Kidney capillary endothelial cell (primary cell): ENCODE measurements at regions not wholly inside any gene's neighbourhood (a gene's known extent, or its start where the extent isn't known, plus 50 kb on each side); places are given as distances from the start of the nearest gene placed in this dataset.
A peak's percentile ranks its signal among the peaks of the same experiment; 100 is the strongest.
"Not testable (repeated sequence)": the region's sequence is repeated elsewhere in the genome, so short reads cannot be mapped to it uniquely, and the experiment has no call there.

ENCODE experiments used
- DNase-seq: peaks from one replicate; pipeline ENCODE4 v3.0.0-alpha.2; 2018; ENCODE audit warnings: low spot score

DNA sequence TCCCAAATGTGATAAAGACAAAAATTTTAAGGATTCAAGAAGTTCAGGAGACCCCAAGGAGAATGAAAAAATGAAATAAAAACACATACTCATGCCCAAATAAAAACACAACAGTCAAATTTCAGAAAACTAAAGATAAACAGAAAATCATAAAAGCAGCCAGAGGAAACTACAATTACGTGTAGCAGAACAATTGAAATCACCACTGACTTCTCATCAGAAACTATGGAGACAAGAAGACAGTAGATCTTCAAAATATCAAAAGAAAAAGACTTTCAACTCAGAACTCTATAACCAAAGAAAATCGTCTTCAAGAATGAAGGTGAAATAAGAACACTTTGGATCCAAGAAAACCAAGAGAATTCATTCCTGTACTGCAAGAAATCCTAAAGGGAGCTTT is 54.9 kb downstream of the DIO3 start:
- DNase-seq: no peak

DNA sequence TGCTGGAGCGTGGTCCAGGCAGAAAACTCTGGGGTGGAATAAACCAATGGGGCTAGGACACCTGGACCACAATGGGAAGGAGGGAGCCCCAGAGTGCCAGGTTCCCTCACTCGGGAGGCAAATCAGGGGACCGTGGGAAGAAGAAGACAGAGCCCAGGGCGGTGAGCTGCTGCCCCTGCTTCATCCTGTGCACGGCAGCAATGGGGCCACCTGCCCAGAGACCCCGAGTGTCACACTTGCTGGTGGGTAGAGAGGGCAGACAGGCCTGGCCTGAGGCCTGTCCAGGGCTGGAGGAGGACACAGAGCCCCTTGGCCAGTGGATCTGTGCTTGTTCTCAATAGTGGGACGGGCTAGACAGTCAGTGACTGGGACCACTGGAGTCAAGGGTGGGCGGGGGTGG is 58.2 kb downstream of the DIO3 start:
- DNase-seq: no peak

DNA sequence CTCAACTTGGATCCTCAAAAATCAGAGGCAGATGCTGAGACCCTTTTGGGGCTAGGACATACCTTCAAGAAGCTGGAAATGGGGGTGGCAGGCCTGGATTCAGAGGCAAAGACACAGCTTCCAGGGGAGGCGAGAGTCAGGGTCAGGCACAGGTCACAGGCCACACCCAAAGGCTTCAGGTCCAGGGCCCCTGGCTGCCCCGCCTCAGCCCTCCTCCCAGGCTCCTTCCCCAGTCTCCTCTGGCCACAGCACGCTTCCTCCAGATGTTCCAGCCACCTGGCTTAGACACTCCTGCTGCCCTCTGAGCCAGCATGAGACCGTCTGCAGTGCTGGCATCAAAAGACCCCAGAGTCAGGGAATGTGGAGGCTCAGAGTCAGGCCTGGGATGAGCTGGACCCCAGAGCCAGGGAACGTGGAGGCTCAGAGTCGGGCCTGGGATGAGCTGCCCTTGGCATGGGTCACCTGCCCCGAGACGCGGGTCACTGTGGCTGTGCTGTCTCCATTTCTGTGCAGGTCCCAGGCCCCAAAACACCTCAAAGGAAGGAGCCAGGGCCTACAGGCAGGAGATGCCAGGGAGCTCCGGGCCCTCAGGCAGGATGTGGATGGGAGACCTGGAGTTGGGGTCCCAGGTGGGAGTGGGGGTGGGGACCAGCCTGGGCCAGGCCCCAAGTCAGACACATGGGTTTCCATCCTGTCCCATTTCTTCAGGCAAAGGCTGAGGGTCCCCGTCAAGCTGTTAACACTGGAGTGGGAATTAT is 58.9 kb downstream of the DIO3 start:
- no peak for DNase-seq

DNA sequence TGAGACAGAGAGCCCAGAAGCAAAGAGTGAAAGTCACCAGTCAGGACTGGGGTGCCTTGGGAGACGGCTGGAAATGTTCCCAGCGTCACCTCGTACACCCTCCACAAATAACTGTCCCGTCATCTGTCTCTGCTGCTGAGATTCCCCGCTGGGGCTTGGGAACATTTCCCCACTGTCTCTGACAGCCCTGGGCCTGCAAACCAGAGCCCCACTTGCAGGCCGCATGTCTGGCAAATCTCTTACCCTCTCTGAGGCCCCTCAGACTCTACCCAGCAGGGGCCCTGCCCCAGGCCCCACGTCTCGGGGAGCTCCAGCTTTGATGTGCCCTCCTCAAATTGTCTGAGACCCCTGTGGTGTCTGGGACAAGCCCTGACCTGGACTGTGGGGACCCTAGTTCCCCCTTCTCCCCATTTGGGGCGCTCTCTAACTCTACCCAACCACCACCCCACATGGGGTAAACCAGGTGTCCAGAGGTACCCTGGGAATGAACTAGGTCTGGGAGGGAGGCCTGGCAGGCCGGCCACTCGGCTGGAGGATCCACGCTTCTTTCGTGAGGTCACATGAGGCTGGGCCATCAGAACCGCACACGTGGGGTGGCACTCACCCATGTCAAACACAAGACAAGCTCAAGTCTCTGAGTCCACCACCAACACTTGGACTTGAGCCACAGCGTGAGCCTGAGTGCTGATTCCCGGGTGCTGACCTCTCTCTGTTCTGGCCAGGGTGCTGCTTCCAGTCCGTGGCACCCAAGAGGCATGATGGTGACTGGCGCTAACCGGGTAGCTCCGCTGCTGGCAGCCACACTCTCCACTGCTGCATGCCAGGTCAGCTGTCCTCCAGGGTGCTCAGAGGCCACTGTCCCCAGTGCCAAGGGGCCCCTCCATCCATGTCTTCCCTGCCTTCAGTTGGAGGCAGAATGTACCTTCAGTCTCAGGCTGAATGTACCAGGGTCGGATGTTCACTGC is 59.8 kb downstream of the DIO3 start:
- DNase-seq: no peak

DNA sequence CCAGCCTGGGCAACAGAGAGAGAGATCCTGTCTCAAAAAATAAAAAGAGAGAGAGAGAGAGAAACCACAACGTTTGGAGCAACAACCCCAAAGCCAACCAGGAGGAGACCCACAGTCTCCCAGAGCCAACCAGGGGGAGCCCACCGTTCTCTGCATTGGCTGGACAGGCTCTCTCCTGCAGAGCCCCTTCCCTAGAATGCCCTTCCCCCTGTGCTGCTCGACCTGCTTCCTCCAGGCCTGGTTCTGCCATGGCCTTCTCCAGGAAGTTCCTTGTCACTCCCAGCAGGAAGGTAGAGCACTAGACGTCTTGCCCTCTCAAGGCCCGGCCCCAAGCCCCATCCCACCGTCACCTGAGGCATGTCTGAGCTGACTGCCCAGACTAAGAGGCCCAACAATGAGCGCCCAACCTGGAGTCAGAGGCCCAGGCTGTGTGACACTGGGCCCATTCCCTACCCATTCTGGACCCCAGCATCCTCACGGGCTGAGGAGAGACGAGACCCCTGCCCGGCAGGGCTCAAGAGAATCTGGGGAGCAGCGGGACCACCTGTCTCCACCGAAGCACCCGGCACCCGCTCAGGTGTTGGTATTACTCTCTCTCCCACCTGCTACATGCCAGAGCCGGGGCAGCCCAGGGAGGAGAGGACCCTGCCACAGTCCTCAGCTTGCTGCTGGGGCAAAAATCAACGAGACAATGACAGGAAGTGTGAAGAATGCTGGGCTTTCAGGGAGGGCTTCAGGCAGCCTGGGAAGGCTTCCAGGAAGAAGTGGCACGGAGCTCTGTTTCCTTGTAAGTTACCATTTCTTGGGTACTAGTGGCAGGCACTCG is 61.2 kb downstream of the DIO3 start:
- no peak for DNase-seq

DNA sequence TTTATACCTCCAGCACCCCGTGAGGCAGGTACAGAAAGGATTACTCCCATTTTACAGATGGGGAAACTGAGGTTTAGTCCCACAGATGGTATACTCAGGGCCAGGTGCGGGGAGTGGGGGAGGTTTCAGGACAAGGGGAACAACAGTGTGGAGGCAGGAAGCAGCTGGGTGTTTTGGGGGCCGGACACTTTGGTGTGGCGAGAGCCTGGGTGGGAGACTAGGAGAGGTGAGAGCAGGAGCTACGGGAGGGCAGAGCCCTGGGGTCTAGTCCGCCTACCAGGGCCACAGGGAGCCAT is 61.7 kb downstream of the DIO3 start:
- no peak for DNase-seq

DNA sequence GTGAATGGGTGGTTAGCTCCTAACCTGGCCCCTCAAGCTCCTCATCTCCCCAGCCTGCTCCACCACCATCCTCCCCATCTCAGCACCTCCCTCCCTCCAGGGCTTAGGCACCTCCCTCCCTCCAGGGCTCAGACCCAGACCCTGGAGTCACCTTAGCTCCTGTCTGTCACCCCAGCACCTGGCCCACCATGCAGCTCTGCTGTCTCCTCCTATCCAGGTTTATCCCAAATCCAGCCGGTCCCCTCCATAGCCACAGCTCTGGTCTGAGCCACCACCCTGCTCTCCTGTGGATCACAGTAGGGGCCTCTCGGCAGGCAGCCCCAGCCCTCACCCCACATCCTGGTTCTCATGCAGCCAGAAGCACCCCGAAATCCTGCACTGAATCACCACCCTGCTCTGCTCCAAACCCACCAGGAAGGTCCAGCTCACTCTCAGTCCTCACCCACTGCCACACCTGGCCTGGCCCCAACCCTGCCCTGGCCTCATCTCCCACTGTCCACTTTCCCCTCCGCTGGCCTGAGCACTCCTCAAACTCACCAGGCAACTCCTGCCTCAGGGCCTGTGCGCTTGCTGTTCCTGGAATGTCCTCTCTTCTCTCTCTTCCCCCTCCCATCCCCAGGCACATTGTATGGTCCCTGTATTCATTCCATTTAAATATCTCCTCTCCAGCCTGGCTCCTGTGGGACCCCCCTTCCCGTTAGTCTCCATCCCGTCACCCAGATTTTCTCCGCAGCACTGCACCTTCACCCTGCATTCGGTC is 62.6 kb downstream of the DIO3 start:
- DNase-seq: no peak

DNA sequence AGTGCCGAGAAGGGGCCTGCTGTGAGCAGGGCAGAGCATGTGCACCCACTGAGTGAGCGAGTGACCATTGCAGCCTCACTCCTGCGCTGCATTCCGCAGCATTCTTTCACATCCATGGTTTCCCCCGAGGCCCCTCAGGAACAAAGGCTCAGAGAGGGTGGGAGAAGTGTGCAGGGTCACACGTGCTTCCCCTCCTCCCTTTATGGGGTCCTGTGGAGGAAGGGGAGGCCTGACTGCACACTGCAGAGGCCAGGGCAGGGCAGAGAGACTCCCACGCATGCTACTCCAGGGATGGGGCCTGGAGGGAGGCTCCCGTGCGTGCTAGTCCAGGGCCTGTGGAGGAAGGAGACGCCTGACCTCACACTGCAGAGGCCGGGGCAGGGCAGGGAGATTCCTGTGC is 63.2 kb downstream of the DIO3 start:
- no peak for DNase-seq

DNA sequence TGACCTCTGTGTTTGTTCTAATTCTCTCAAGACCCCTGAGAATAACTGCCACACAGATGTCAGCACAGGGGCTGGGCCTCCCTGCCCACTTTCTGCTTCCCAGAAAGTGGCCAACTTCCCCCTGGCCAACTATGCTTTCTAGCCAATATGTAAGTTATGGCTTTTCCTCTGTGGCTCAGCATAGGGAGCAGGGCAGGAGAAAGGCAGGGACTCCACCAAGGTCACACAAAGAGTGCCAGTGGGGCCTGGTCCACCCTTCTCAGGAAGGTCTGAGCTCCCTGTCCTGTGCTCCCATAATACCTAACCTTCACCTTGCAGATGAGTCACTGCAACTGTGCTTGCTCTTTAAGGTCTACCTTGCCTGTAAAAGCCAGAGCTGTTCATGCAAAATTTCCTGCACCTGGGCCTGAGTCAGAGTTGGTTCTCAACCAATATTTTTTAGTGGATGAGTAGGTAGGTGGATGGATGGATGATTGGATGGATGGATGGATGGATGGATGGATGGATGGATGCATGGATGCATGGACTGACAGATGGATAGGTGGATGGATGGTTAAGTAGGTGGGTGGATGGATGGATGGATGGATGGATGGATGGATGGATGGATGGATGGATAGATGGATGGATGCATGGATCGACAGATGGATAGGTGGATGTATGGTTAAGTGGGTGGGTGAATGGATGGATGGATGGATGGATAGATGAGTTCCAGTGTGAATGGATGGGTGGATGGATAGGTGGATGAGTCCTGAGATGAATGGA is 64.2 kb downstream of the DIO3 start:
- no peak for DNase-seq

DNA sequence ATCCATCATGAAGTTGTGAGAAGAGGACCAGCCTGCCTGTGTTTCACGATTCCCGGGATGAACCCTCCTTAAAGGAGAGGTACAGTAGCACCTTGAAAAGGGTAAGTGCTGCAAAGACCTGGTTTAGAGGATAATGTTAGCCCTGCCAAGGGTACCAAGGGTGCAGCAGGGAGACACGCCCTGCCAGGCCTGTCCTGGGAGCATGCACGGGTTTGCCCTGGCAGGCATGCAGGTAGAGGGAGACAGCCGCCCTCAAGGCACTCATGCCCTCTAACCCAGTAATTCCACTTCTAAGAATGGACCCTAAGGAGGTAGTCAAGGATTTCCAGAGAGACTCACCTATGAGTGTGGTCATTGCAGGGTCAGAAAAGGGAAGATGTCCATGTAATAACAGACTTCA is 65.0 kb downstream of the DIO3 start:
- DNase-seq: no peak

DNA sequence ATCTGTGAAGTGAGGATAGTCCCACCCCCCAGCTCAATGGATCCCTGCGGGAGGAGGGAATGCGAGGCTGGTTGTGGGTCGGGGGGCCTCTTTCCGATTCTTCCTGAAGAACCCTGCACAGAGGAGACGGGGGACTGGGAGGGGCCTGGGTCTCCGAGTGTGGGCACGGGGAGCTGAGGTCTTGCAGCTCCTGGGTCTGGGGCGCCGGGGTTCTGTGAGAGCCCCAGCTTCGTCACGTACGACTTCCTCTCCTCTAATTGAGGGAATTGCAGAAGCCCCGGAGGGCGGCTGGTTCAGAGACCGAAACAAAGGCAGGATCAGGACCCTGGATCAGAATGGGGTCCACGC is 66.6 kb downstream of the DIO3 start:
- DNase-seq: no peak

DNA sequence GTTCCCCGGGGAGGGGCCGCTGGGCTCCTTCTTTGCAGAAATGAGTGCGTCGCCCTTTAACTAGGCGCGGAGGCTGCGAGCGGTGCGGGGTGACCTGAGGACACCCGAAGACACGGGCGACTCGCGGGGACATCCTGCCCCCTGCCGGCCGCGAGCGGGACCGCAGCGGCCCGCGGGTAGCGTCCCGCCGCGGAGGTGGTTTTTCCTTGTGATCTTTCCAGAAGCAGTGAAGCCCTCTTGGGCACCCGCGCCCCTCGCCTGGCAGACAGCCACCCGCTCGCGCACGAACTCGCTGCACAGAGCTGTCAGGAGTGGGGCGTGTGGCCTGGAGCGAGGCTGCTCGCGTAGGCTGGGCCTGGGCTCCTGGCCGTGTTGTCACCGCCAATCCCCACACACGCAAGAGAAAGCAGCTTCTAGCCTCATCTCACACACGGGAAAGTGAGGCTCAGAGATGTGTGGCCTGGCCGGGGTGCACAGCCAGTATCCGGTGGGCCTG is 67.2 kb downstream of the DIO3 start:
- peak; percentile 36 for DNase-seq

DNA sequence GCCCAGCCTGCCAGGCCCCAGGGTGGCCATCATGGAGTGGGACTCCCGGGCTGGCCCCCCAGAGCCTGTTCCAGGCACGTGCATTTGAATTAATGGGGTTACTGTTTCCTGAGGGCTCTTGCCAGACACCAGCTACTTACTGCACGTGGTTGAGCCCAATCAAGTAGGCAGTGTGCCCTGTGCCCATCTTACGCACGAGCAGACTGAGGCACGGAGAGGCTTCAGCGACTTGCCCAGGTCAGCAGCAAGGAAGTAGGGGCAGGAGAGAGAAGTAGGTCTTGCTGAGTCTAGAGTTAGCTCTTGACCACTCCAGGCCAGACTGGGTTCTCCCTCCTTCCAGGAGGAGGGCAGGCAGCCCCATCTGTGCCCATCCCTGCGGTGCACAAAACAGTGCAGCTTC is 67.7 kb downstream of the DIO3 start:
- DNase-seq: no peak

DNA sequence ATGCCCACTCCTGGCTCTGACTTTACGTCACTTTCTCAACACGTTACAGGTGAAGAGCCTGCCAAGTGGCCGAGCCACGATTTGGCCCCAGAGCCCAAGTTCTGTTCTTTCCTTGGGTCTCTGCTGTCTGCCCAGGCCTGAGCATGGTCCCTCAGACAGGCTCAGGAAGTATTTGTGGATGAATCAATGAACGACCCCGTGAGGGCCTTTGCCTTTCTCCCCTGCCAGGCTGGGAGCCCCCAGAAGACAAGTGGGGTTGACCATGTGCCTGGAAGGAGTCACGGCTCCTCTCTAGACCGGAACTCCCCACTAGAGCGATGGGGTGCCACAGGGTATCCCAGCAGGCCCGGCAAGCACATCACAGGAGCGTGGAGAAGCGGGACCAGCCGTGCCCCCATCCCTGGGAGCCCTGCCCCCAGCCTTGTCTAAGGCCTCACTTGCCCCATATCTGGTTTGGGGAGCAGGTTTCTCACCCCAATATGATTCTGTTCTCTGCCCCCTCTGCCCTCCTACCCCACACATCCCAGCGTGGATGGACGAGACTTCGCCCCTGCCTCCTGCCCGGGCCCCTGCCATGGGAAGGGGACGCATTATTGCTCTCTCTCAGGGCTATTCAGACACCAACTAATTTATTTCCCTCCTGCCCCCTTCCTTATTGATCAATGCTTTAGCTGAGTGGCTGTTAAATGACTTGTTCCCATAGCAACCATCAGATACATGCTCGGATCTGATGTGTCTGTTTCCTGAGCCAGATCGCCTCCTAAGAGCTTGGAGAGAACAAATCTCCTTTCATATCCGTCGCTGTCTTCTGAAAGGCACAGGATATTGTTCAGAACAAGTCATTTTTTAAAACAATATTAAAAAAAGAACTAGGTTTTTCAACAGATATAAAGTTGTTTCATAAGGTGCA is 69.0 kb downstream of the DIO3 start:
- no peak for DNase-seq

DNA sequence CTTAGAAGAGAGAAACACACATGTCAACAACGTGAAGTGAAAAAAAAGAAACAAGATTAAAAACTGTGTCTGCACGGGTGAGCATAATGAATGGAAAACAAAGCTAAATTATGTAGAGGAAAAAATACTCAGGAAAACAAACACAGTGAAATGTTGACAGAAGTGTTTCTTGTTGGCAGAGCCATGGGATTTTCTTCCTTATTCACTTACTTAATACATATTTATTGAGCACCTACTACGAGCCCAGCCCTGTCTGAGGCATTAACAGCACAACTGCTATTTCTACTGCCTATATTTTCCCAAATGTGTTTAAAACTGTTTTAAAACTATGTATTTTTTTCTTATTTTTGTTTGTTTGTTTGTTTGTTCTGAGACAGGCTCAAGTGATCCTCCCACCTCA is 69.9 kb downstream of the DIO3 start:
- no peak for DNase-seq

DNA sequence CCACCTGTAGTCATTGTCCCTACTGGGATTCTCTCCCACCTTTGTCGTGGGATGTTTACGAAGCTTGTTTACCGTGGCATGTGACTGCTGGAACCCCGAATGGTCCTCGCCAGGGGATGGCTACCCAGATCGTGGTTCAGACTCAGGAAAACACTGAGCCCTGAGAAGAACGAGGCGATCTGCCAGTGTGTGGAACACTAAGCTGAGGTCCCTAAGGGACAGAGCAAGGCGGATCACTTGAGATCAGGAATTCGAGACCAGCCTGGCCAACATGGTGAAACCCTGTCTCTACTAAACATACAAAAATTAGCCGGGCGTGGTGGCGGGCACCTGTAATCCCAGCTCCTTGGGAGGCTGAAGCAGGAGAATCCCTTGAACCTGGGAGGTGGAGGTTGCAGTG is 70.7 kb downstream of the DIO3 start:
- DNase-seq: not testable (repeated sequence)

DNA sequence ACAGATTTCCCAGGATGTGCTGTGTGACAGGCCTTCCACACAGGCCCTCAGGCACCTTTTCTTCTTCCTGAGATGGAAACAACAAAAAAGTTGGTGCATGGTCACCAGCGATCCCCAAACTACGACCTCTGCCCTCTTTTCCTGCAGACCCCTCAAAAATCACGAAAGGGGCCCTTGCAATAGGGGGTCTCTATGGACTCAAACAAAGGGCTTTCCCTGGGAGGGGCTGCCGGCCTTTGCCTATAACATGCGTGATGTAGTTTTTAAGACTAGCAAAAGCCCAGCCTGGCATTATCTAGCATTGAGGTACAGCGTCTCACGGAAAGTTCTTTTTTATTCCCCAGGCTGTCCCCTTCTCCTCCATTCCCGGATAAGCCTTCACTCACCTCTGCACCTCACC is 71.2 kb downstream of the DIO3 start:
- DNase-seq: no peak

DNA sequence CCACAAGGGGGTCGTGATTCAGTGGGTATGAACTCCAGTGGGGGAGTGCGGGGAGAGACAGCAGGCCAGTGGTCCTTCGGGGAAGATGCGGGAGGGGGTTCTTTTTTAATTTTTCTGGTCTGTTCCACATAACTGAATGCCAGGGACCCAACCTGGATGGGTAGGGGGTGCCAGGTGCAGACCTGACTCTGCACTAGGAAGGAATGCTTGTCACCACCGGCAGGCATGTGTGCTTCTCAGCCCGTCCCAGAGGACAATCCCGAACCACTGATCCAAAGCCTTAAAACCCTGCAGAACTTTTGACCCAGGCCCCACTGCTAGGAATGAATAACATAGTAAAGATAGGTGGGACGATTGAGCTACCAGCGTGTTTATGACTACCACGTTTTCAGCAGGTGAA is 72.0 kb downstream of the DIO3 start:
- DNase-seq: no peak

DNA sequence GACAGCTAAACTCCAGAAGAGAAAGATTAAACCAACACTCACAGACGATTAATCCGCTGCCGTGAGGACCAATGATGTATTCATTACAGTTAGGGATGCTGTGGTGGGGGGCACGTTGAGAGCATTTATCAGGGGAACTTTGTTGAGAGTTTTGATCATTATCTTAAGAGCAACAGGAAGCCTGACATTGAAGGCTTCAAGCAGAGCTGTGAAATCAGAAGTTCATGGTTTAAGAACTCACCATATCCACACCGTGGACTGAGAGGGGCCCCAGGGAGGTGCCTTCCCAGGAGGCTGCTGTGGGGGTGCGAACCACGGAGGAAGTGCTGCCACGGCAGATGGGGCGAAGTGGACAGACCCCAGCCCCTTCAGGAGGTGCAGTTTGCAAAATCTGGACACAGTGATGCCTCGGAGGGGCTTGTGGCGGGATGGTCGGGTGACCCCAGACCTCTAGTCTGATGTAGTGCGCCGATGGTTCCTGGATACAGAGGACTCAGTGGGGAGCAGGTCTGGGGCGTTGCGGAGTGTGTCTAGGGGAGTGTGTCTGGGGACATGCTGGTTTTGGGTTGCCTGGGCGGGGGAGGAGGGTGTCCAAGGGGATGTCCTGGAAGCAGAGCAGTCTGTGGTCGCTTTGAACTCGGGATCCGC is 73.0 kb downstream of the DIO3 start:
- DNase-seq: no peak
